HG03460 (cell line): ENCODE measurements at regions not wholly inside any gene's neighbourhood (a gene's known extent, or its start where the extent isn't known, plus 50 kb on each side); places are given as distances from the start of the nearest gene placed in this dataset.

Experiments used
- ATAC-seq: cut with Tn5 transposase; IDR thresholded peaks from one replicate; pipeline ENCODE4 v1.9.1; 2021; ENCODE audit not compliant: unreplicated experiment

GRCh38 chr17:72060084-72060483, 60.7 kb upstream of the SOX9 start:
- no peak for ATAC-seq

- no peak for ATAC-seq
These were observed 57.6 kb upstream of the SOX9 start for GRCh38 chr17:72063262-72063661.

- no peak for ATAC-seq
These were observed 56.9 kb upstream of the SOX9 start for GRCh38 chr17:72063756-72064450.

GRCh38 chr17:72064606-72065193, 56.1 kb upstream of the SOX9 start:
- no peak for ATAC-seq

GRCh38 chr17:72065556-72065955, 55.3 kb upstream of the SOX9 start:
- ATAC-seq: no peak

GRCh38 chr17:72068643-72069042, 52.2 kb upstream of the SOX9 start:
- ATAC-seq: no peak

- no peak for ATAC-seq
These were observed 51.1 kb upstream of the SOX9 start for GRCh38 chr17:72069586-72070202.
